Muscle layer of duodenum (tissue), 2 donors: ENCODE measurements at regions not wholly inside any gene's neighbourhood (a gene's known extent, or its start where the extent isn't known, plus 50 kb on each side); places are given as distances from the start of the nearest gene placed in this dataset.

Experiments used
- H3K27ac ChIP-seq: one replicate; pipeline ENCODE4 v1.7.0; 2013; ENCODE audit warnings: mild to moderate bottlenecking, low read length
- H3K27me3 ChIP-seq: one replicate; pipeline ENCODE4 v1.7.0; 2013; ENCODE audit warnings: low read depth, mild to moderate bottlenecking, control low read depth, low read length
- H3K36me3 ChIP-seq, 2 donors: one replicate each; pipeline ENCODE4 v1.7.0; 2013; ENCODE audit warnings: low read length in 2 of 2, control low read depth in 1 of 2, mild to moderate bottlenecking in 1 of 2; ENCODE audit not compliant: insufficient read depth in 2 of 2, control insufficient read depth in 1 of 2
- H3K4me1 ChIP-seq, 2 donors: one replicate each; pipeline ENCODE4 v1.7.0; 2013; ENCODE audit warnings: low read length in 2 of 2, mild to moderate bottlenecking in 2 of 2, control low read depth in 1 of 2, moderate library complexity in 1 of 2; ENCODE audit not compliant: insufficient read depth in 2 of 2, control insufficient read depth in 1 of 2
- H3K4me3 ChIP-seq, 2 donors: one replicate each; pipeline ENCODE4 v1.7.0; 2013; ENCODE audit warnings: low read length in 2 of 2, low read depth in 1 of 2, mild to moderate bottlenecking in 1 of 2
- H3K9me3 ChIP-seq, 2 donors: one replicate each; pipeline ENCODE4 v1.7.0; 2013; ENCODE audit warnings: low read length in 2 of 2, control low read depth in 1 of 2, mild to moderate bottlenecking in 1 of 2; ENCODE audit not compliant: control insufficient read depth in 1 of 2
- donor health status: healthy.

DNA sequence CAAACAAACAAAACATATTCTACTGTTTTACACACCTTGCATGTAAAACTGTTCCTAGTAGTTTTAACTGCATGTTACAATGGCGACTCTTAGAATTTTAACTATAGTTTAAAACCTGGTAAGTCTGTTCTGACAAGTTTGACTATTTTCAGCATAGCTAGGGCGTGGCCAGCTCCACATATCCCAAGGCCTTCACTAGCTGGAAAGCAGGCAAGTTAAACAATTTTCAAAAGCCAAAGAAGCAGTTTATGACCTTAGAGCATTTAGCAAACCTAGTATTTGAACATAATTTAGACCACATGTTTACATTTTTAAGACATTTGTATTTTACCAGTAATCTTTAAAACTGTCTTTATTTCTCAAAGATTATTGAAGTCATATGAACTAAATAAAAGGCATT lies 402.8 kb upstream of the SYT4 start:
- no peaks in the 10 kb centered on the region for H3K9me3 ChIP-seq
- no peak overlapping the region for H3K27ac ChIP-seq
- H3K27me3 ChIP-seq, result no peaks in the 10 kb centered on the region
- no peak overlapping the region for H3K4me3 ChIP-seq
- no peaks in the 10 kb centered on the region for H3K36me3 ChIP-seq
- no peaks in the 10 kb centered on the region for H3K4me1 ChIP-seq

GRCh38 chr18:43681661-43682060 lies 404.4 kb upstream of the SYT4 start:
- H3K36me3 ChIP-seq, result no peaks in the 10 kb centered on the region
- H3K4me3 ChIP-seq, result no peak overlapping the region
- H3K27ac ChIP-seq, result no peak overlapping the region
- no peaks in the 10 kb centered on the region for H3K9me3 ChIP-seq
- H3K4me1 ChIP-seq, result no peaks in the 10 kb centered on the region
- H3K27me3 ChIP-seq, result no peaks in the 10 kb centered on the region

GRCh38 chr18:43682196-43682595 lies 404.9 kb upstream of the SYT4 start:
- H3K4me1 ChIP-seq, result no peaks in the 10 kb centered on the region
- H3K36me3 ChIP-seq, result no peaks in the 10 kb centered on the region
- no peaks in the 10 kb centered on the region for H3K27me3 ChIP-seq
- no peak overlapping the region for H3K27ac ChIP-seq
- no peak overlapping the region for H3K4me3 ChIP-seq
- no peaks in the 10 kb centered on the region for H3K9me3 ChIP-seq

- no peaks in the 10 kb centered on the region for H3K36me3 ChIP-seq
- H3K9me3 ChIP-seq, result no peaks in the 10 kb centered on the region
- H3K4me1 ChIP-seq, result no peaks in the 10 kb centered on the region
Measured at GRCh38 chr18:43686709-43687108, 409.4 kb upstream of the SYT4 start.

GRCh38 chr18:43692099-43692690 lies 414.9 kb upstream of the SYT4 start:
- H3K4me1 ChIP-seq, result no peaks in the 10 kb centered on the region
- no peak overlapping the region for H3K4me3 ChIP-seq
- H3K36me3 ChIP-seq, result no peaks in the 10 kb centered on the region
- no peaks in the 10 kb centered on the region for H3K9me3 ChIP-seq
- no peak overlapping the region for H3K27ac ChIP-seq
- no peaks in the 10 kb centered on the region for H3K27me3 ChIP-seq

More at GRCh38 chr18:43686709-43687108, 409.4 kb upstream of the SYT4 start:
- Histone ChIP-seq H3K4me3 (no peak overlapping the region), H3K27me3 (no peaks in the 10 kb centered on the region), H3K27ac (no peak overlapping the region)

- Histone ChIP-seq H3K27ac (no peak overlapping the region), H3K27me3 (no peaks in the 10 kb centered on the region), H3K4me1 (no peaks in the 10 kb centered on the region), H3K9me3 (no peaks in the 10 kb centered on the region), H3K36me3 (no peaks in the 10 kb centered on the region), H3K4me3 (no peak overlapping the region)
Measured at GRCh38 chr18:43702399-43702798, 425.1 kb upstream of the SYT4 start.

GRCh38 chr18:43703050-43703449 lies 425.8 kb upstream of the SYT4 start:
- Histone ChIP-seq H3K36me3 (no peaks in the 10 kb centered on the region), H3K27me3 (no peaks in the 10 kb centered on the region), H3K4me1 (no peaks in the 10 kb centered on the region), H3K4me3 (no peak overlapping the region), H3K9me3 (no peaks in the 10 kb centered on the region), H3K27ac (no peak overlapping the region)

- Histone ChIP-seq H3K4me1 (no peaks in the 10 kb centered on the region), H3K27me3 (no peaks in the 10 kb centered on the region), H3K36me3 (no peaks in the 10 kb centered on the region), H3K9me3 (no peaks in the 10 kb centered on the region), H3K27ac (no peak overlapping the region), H3K4me3 (no peak overlapping the region)
Measured at GRCh38 chr18:43705850-43706249, 428.6 kb upstream of the SYT4 start.

DNA sequence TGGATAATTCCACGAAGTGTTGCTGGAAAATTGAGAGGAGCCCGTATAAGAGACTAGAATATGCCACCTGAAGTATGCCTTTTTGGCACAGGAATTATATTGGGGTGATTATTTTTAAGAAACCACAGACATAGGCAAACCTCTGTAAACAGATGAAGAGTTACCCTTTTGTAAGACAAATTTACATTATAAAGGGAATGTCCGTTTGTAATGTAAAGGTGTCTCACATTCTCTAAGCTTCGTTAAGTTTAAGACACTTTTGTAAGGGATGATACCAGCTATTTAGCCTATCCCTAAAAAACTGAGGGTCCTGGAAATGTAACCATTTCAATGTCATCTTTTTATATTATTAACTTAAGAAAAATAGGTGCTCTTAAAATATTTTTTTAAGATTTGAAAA lies 432.8 kb upstream of the SYT4 start:
- Histone ChIP-seq H3K9me3 (no peaks in the 10 kb centered on the region), H3K27ac (no peak overlapping the region), H3K36me3 (no peaks in the 10 kb centered on the region), H3K4me1 (no peaks in the 10 kb centered on the region), H3K4me3 (no peak overlapping the region), H3K27me3 (no peaks in the 10 kb centered on the region)

DNA sequence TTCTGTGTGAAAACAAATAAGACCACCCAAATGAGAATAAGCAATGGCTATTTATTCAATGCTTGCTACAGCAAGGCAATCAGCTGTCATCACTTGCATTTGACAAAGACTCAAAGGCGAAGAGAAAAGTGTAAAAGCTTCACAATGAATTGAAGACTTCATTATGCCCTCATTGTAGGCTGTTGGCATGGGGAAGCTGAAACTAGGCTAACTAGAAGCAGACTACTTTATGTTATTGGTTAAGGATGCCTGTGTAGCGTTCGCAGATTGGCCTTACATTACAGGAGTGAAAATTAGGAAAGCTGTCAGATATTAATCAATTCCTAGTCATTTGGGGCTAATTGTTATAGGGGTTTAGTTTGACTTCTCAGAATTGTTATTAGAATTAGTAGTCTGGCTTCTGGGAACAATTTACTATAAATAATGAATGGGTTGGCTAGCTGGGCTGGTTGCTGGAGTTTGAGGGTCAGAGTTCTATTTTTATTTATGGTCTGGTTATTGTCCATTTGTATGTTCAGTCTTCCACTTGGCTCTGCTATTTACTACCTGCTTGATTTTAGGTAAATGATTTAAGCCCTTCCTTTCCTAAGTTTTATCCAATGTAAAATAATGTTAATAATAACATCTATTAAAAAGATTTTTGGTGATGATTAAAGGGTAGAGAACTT lies 437.2 kb upstream of the SYT4 start:
- H3K4me3 ChIP-seq, result no peak overlapping the region
- no peaks in the 10 kb centered on the region for H3K9me3 ChIP-seq
- no peak overlapping the region for H3K27ac ChIP-seq
- no peaks in the 10 kb centered on the region for H3K36me3 ChIP-seq
- H3K27me3 ChIP-seq, result no peaks in the 10 kb centered on the region
- H3K4me1 ChIP-seq, result no peaks in the 10 kb centered on the region

- H3K9me3 ChIP-seq, result no peaks in the 10 kb centered on the region
- no peaks in the 10 kb centered on the region for H3K4me1 ChIP-seq
- no peaks in the 10 kb centered on the region for H3K27me3 ChIP-seq
- H3K27ac ChIP-seq, result no peak overlapping the region
- H3K4me3 ChIP-seq, result no peak overlapping the region
- H3K36me3 ChIP-seq, result no peaks in the 10 kb centered on the region
Measured at GRCh38 chr18:43719267-43719795, 442.0 kb upstream of the SYT4 start.

DNA sequence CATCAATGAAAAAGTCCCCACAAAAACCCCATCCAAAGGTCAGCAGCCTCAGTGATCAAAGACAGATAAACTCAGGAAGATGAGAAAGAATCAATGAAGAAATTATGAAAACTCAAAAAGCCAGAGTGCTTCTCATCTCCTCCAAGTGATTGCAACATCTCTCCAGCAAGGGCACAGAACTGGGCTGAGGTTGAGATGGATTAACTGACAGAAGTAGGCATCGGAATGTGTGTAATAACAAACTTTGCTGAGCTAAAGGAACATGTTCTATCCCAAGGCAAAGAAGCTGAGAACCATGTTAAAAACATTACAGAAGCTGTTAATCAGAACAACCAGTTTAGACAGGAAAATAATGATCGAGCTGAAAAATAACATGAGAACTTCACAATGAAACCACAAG lies 442.8 kb upstream of the SYT4 start:
- Histone ChIP-seq H3K27ac (no peak overlapping the region), H3K4me3 (no peak overlapping the region), H3K9me3 (no peaks in the 10 kb centered on the region), H3K27me3 (no peaks in the 10 kb centered on the region), H3K36me3 (no peaks in the 10 kb centered on the region), H3K4me1 (no peaks in the 10 kb centered on the region)
